GM19043 (cell line): ENCODE measurements at regions not wholly inside any gene's neighbourhood (a gene's known extent, or its start where the extent isn't known, plus 50 kb on each side); places are given as distances from the start of the nearest gene placed in this dataset.

Experiments used
- ATAC-seq: cut with Tn5 transposase; IDR thresholded peaks from one replicate; pipeline ENCODE4 v1.9.1; 2021; ENCODE audit warnings: low read depth; ENCODE audit not compliant: unreplicated experiment

- ATAC-seq, result no peak
These were observed 643.8 kb downstream of the SORCS1 start for GRCh38 chr10:106520698-106521097.

GRCh38 chr10:106519376-106520030 is 645.0 kb downstream of the SORCS1 start:
- ATAC-seq, result no peak

DNA sequence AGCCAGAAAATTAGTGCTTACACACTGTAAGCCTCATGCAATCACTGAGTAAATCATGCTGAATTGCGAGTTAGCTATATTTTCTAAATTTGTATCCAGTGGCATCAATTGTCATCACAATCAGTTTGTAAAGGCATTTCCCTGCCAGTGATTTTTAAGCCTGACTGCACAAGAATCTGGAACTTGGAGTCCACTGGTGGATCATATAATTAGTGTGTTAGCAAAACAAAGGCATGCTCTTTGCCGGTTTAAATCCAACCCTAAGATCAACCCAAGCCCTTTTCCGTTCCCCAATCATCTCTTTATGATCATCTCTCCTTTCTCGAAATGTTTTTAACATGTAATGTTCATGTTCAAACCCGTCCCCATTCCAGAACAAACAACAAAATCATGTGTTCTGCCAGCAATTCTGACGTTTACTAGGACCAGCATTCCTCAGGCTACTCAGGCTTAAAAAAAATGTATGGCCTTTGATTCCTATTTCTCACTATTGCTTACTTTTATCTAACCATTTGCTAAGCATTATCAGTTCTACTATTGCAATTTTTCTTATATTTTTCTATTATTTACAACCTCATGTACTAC is 649.2 kb downstream of the SORCS1 start:
- no peak for ATAC-seq

DNA sequence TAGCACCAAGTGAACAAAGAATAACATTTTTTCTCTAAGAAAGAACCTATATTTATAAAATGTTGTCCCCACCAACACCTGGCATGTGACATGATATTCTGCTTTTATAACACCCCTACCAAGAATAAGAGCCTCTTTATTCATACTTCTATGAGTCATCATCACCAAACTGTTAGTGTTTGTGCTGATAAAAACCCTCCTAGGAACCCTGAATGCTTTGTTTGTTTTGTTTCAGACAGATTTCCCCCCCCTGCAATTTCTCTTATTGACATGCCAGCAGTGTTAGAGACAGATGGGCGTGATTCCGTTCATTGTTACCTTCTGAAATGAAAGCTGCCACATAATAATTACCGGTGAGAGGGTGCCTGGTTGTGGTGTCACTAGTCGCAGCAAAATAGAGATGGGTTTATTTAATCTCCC is 651.1 kb downstream of the SORCS1 start:
- ATAC-seq, result no peak

- no peak for ATAC-seq
These were observed 652.6 kb downstream of the SORCS1 start for GRCh38 chr10:106511917-106512316.

- no peak for ATAC-seq
These were observed 655.6 kb downstream of the SORCS1 start for GRCh38 chr10:106508950-106509349.

DNA sequence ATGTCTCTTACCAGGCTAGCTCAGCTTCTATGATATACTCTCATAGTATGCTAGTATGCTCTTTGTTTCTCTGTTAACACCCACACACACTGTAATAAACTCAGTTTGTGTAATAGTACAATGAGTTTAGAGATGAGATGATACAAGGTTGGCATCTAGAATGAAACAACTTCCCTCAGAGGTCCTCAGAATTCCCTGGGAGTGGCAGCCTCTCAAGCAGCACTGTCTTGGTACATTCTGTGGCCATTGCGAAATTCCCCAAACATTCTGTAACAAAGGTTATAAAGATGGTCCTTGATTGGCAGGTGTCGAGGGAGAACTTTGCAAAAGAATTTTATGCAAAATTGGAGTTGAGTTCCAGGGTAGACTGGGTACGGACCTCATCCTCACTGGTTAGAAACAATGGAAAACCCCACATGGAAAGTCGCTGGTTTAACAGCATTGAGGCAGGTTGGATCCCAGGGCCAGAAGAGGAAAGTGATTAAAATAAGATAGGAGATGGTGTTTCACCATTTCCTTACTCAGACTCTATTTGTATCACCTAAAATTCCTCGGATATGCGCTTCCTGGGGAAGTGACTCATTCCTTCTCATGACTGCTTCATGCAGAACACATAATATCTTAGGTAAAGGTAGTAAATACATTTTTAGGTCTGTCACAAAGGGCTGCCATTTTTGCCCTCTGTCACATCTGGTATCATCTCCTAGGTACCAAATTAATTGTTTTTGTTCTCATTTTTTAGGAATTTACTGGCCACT is 657.8 kb downstream of the SORCS1 start:
- no peak for ATAC-seq

- no peak for ATAC-seq
These were observed 660.0 kb downstream of the SORCS1 start for GRCh38 chr10:106504536-106504935.

GRCh38 chr10:106502641-106503040 is 661.9 kb downstream of the SORCS1 start:
- no peak for ATAC-seq

DNA sequence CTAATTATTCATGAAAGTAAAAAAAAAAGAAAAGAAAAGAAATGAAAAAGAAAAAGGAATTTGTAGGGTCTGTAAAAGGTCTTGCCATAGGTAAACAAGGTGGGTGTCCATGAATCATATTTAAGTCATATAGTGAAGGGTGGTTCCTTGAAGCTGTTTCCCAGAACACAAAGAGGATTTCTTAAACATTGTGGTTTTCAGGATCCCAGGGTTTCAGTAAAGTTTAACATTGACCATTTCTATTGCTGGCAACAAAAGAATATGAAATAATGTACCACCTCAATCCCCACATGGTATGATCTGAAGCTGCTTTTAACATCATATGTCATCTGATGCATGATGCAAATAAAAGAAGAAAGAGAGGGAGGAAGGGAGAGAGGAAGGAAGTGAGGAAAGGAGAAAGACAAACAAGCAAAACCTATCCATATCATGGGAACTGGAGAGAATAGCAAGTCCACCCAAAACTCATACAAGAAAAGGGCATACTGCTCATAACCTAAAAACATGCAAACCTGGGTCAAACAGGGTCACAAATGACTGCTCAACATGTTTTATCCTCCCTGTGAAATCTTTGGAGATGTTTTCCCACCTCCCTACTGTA is 663.5 kb downstream of the SORCS1 start:
- no peak for ATAC-seq

DNA sequence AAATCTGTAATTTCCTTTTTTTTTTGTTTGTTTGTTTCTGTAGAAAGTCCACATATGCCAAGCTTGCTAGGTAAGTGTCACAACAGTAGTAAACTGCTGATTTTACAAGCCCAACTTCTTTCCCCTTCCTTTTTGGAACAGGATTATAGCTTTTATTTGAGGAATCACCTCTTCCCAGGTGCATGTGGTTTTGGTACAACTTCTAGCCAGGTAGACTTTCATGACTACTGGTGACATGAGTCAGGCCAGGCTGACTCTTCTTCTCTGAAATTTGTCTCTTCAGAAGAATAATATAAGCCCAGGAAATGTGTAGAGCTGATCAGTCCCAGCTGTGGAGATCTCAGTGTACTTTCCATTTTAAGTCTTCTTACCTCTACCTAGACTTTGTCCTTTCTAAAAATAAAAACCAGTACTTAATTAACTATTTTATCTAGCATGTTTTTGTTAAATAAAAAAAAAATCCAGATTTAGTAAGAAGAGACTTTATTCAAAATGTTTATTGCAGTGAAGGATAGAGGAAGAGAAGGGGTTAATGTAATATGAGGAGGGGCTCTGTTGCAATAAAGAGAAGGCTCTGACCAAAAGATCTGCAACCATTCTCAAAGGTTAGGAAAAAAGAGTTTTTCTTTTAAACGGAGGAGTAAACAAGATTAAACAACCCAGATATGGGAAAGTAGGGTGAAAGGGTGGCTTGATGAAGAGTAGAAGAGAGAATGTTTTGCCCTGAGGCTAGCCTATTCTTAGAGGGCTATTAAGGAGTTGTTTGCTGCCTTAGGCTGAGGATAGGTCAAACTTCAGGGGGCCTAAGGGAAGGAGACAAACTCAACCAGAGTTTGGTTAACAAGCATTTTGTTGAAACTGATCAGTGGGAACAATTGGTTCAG is 664.2 kb downstream of the SORCS1 start:
- no peak for ATAC-seq

DNA sequence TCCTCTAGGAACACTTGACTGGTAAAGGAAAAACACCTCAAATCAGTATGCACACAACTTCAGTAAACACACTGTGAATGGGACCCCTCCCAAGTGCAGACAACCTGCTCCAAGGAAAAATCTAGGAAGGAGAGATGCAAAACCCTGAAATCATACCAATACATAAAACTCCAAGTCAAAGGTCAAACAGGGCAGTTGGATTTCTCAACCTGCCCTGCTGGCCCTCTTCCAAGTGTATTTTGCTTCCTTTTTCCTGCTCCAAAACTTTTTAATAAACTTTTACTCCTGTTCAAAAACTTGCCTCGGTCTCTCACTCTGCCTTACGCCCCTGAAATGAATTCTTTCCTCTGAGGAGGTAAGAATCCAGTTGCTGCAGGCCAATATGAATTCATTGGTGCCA is 665.1 kb downstream of the SORCS1 start:
- ATAC-seq, result no peak

GRCh38 chr10:106498675-106499074 is 665.8 kb downstream of the SORCS1 start:
- no peak for ATAC-seq

GRCh38 chr10:106495931-106496330 is 668.6 kb downstream of the SORCS1 start:
- ATAC-seq, result no peak

GRCh38 chr10:106493751-106494150 is 670.8 kb downstream of the SORCS1 start:
- no peak for ATAC-seq

DNA sequence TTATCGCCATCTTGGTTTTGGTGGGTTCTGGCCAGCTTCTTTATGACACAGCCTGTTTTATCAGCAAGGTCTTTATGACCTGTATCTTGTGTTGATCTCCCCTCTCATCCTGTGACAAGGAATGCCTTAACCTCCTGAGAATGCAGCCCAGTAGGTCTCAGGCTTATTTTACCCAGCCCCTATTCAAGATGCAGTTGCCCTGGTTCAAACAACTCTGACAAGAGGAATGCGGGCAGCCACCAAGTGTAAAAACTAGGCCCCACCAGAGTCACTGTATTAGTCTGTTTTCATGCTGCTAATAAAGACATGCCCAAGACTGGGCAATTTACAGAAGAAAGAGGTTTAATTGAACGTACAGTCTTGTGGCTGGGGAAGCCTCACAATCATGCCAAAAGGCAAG is 671.3 kb downstream of the SORCS1 start:
- ATAC-seq, result no peak

GRCh38 chr10:106487726-106488125 is 676.8 kb downstream of the SORCS1 start:
- ATAC-seq, result no peak

DNA sequence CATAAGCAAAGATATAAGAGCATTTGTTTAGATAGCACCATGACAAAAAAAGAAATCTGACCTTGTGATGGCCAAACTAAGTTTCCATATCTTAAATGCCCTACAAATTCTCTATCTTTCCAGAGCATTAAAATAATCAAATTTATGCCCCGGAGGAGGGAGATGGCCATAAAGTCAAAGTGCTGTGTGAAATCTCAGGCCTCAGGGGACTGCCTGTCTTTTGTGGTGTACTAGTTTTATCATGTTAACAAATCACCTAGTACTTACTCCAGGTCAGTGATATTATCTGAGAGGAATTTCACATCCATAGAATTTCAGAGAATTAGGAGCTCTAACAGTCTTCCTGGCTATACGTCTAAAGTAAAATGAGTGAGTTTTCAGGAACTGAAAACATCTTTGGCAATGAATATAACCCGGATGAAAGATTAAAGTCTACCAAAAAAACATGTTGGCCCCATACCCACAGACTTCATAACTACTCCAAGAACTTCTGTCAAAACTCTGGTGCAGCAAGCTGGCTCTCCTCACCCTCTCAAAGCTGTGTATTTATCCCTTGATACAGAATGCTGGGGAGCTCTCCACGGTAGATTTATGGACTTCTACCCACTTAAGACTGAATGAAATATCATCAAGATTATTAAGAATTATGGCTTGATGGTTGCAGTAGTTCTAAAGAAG is 682.8 kb downstream of the SORCS1 start:
- ATAC-seq, result no peak

GRCh38 chr10:106479636-106480035 is 684.9 kb downstream of the SORCS1 start:
- ATAC-seq, result no peak

GRCh38 chr10:106474876-106475275 is 689.6 kb downstream of the SORCS1 start:
- ATAC-seq, result no peak
